ENCODE measurements at regions not wholly inside any gene's neighbourhood (a gene's known extent, or its start where the extent isn't known, plus 50 kb on each side); places are given as distances from the start of the nearest gene placed in this dataset.

- Histone ChIP-seq H3K36me3 (no peaks in the 10 kb centered on the region), H3K4me3 (no peak overlapping the region), H3K9me3 (no peaks in the 10 kb centered on the region), H3K27me3 (no peaks in the 10 kb centered on the region), H3K4me1 (peaks cover 0 to 10% (median 9%) of the 10 kb centered on the region in 4 donors), H3K27ac (replicated peaks in 1 of 4) (peak overlapping the region in 1 of 4 donors; percentile 20)
- intact Hi-C loops (cut with DNase I), result no loop called here
- 64% methylated on average over 22 of the region's 25 CpGs for WGBS
- no peak for DNase-seq (ENCODE audit: extremely low spot score)
- no peak for TF ChIP-seq EP300 (IDR thresholded peaks at IDR 0.05)
- TF ChIP-seq POLR2AphosphoS5 (IDR thresholded peaks at IDR 0.05), result peak; percentile 24 to 47
- TF ChIP-seq CTCF (IDR thresholded peaks at IDR 0.05), result no peak
- no peak for TF ChIP-seq POLR2A (IDR thresholded peaks at IDR 0.05; ENCODE audit: low read depth)
These were observed 88.7 kb upstream of the MYL10 start for GRCh38 chr7:101717628-101718357.

GRCh38 chr7:101718363-101719122, 89.4 kb upstream of the MYL10 start:
- no peak for DNase-seq (ENCODE audit: extremely low spot score)
- 85% methylated on average over 15 of the region's 26 CpGs for WGBS
- peaks cover 0 to 10% (median 9%) of the 10 kb centered on the region in 4 donors for H3K4me1 ChIP-seq
- intact Hi-C loops (cut with DNase I), result no loop called here
- no peaks in the 10 kb centered on the region for H3K27me3 ChIP-seq
- H3K27ac ChIP-seq (replicated peaks in 1 of 4), result no peak overlapping the region
- H3K9me3 ChIP-seq, result no peaks in the 10 kb centered on the region
- H3K36me3 ChIP-seq, result no peaks in the 10 kb centered on the region
- no peak for TF ChIP-seq CTCF (IDR thresholded peaks at IDR 0.05)
- TF ChIP-seq POLR2AphosphoS5 (IDR thresholded peaks at IDR 0.05), result no peak
- no peak for TF ChIP-seq EP300 (IDR thresholded peaks at IDR 0.05)
- TF ChIP-seq POLR2A (IDR thresholded peaks at IDR 0.05; ENCODE audit: low read depth), result no peak
- H3K4me3 ChIP-seq, result no peak overlapping the region

GRCh38 chr7:101719123-101719470, 90.0 kb upstream of the MYL10 start:
- intact Hi-C loops (cut with DNase I), result no loop called here
- no peak overlapping the region for H3K4me3 ChIP-seq
- TF ChIP-seq POLR2AphosphoS5 (IDR thresholded peaks at IDR 0.05) (no peak), POLR2A (IDR thresholded peaks at IDR 0.05; ENCODE audit: low read depth) (no peak), EP300 (IDR thresholded peaks at IDR 0.05) (no peak), CTCF (IDR thresholded peaks at IDR 0.05) (no peak)
- H3K27me3 ChIP-seq, result no peaks in the 10 kb centered on the region
- H3K27ac ChIP-seq (replicated peaks in 1 of 4), result no peak overlapping the region
- peaks cover 0 to 10% (median 9%) of the 10 kb centered on the region in 4 donors for H3K4me1 ChIP-seq
- no peaks in the 10 kb centered on the region for H3K36me3 ChIP-seq
- peaks cover 0 to 4% (median 2%) of the 10 kb centered on the region in 4 donors for H3K9me3 ChIP-seq
- 86% methylated on average over 9 of the region's 9 CpGs for WGBS
- no peak for DNase-seq (ENCODE audit: extremely low spot score)

- no peaks in the 10 kb centered on the region for H3K36me3 ChIP-seq
- H3K27me3 ChIP-seq, result no peaks in the 10 kb centered on the region
- no peak for TF ChIP-seq EP300 (IDR thresholded peaks at IDR 0.05)
- TF ChIP-seq POLR2AphosphoS5 (IDR thresholded peaks at IDR 0.05), result no peak
- no peak for TF ChIP-seq POLR2A (IDR thresholded peaks at IDR 0.05; ENCODE audit: low read depth)
- no peak for TF ChIP-seq CTCF (IDR thresholded peaks at IDR 0.05)
- intact Hi-C loops (cut with DNase I), result no loop called here
- H3K4me3 ChIP-seq, result no peak overlapping the region
- 60% methylated on average over 1 of the region's 5 CpGs for WGBS
- no peak for DNase-seq (ENCODE audit: extremely low spot score)
- no peak overlapping the region for H3K27ac ChIP-seq (replicated peaks in 1 of 4)
- peaks cover 0 to 4% (median 2%) of the 10 kb centered on the region in 4 donors for H3K9me3 ChIP-seq
- H3K4me1 ChIP-seq, result peaks cover 0 to 10% (median 9%) of the 10 kb centered on the region in 4 donors
These were observed 91.2 kb upstream of the MYL10 start for GRCh38 chr7:101720324-101720723.

Data from esophagus muscularis mucosa (tissue), 4 donors.